ENCODE measurements at regions not wholly inside any gene's neighbourhood (a gene's known extent, or its start where the extent isn't known, plus 50 kb on each side); places are given as distances from the start of the nearest gene placed in this dataset.

GRCh38 chr9:113707953-113708695 is 168.0 kb upstream of the ZNF618 start:
- DNase-seq: no peak
- H3K4me3 Mint-ChIP-seq: no peak overlapping the region
- H3K36me3 Mint-ChIP-seq (ENCODE audit: low read depth): no peaks in the 10 kb centered on the region
- CTCF ChIA-PET: no interaction called here
- H3K9me3 Mint-ChIP-seq: peaks cover 5% of the 10 kb centered on the region
- POLR2A ChIA-PET: no interaction called here
- no peak overlapping the region for H3K27ac Mint-ChIP-seq
- intact Hi-C loops (cut with micrococcal nuclease): no loop called here
- peaks cover 5% of the 10 kb centered on the region for H3K27me3 Mint-ChIP-seq
- no peak for ATAC-seq
- H3K4me1 Mint-ChIP-seq (ENCODE audit: low read depth): no peaks in the 10 kb centered on the region
- TF ChIP-seq CTCF (IDR thresholded peaks at IDR 0.05): no peak

GRCh38 chr9:113708821-113709713 is 167.0 kb upstream of the ZNF618 start:
- H3K4me3 Mint-ChIP-seq: no peak overlapping the region
- POLR2A ChIA-PET: no interaction called here
- DNase-seq (no peak), ATAC-seq (no peak)
- intact Hi-C loops (cut with micrococcal nuclease): no loop called here
- no peak overlapping the region for H3K27ac Mint-ChIP-seq
- H3K9me3 Mint-ChIP-seq: peaks cover 5% of the 10 kb centered on the region
- no peaks in the 10 kb centered on the region for H3K4me1 Mint-ChIP-seq (ENCODE audit: low read depth)
- TF ChIP-seq CTCF (IDR thresholded peaks at IDR 0.05): no peak
- CTCF ChIA-PET: no interaction called here
- no peaks in the 10 kb centered on the region for H3K36me3 Mint-ChIP-seq (ENCODE audit: low read depth)
- H3K27me3 Mint-ChIP-seq: peaks cover 6% of the 10 kb centered on the region

GRCh38 chr9:113709721-113710120 is 166.4 kb upstream of the ZNF618 start:
- Mint-ChIP-seq H3K4me1 (ENCODE audit: low read depth) (no peaks in the 10 kb centered on the region), H3K9me3 (peaks cover 5% of the 10 kb centered on the region), H3K36me3 (ENCODE audit: low read depth) (no peaks in the 10 kb centered on the region), H3K27me3 (peaks cover 6% of the 10 kb centered on the region), H3K4me3 (no peak overlapping the region), H3K27ac (no peak overlapping the region)
- ChIA-PET POLR2A (no interaction called here), CTCF (no interaction called here)
- intact Hi-C loops (cut with micrococcal nuclease): no loop called here
- DNase-seq: no peak
- no peak for TF ChIP-seq CTCF (IDR thresholded peaks at IDR 0.05)
- ATAC-seq: no peak

GRCh38 chr9:113711251-113711650 is 164.9 kb upstream of the ZNF618 start:
- H3K27ac Mint-ChIP-seq: no peak overlapping the region
- ATAC-seq (no peak), DNase-seq (no peak)
- H3K27me3 Mint-ChIP-seq: peaks cover 6% of the 10 kb centered on the region
- CTCF ChIA-PET: no interaction called here
- no peak for TF ChIP-seq CTCF (IDR thresholded peaks at IDR 0.05)
- peaks cover 8% of the 10 kb centered on the region for H3K9me3 Mint-ChIP-seq
- H3K36me3 Mint-ChIP-seq (ENCODE audit: low read depth): no peaks in the 10 kb centered on the region
- no peaks in the 10 kb centered on the region for H3K4me1 Mint-ChIP-seq (ENCODE audit: low read depth)
- intact Hi-C loops (cut with micrococcal nuclease): no loop called here
- POLR2A ChIA-PET: no interaction called here
- H3K4me3 Mint-ChIP-seq: no peak overlapping the region

GRCh38 chr9:113712053-113712452 is 164.1 kb upstream of the ZNF618 start:
- DNase-seq (no peak), ATAC-seq (no peak)
- H3K27me3 Mint-ChIP-seq: peaks cover 6% of the 10 kb centered on the region
- H3K36me3 Mint-ChIP-seq (ENCODE audit: low read depth): no peaks in the 10 kb centered on the region
- H3K4me3 Mint-ChIP-seq: no peak overlapping the region
- H3K9me3 Mint-ChIP-seq: peaks cover 10% of the 10 kb centered on the region
- H3K27ac Mint-ChIP-seq: no peak overlapping the region
- TF ChIP-seq CTCF (IDR thresholded peaks at IDR 0.05): no peak
- intact Hi-C loops (cut with micrococcal nuclease): no loop called here
- CTCF ChIA-PET: no interaction called here
- no peaks in the 10 kb centered on the region for H3K4me1 Mint-ChIP-seq (ENCODE audit: low read depth)
- POLR2A ChIA-PET: no interaction called here
